Mesothelial cell of epicardium (in vitro differentiated cells): ENCODE measurements at regions not wholly inside any gene's neighbourhood (a gene's known extent, or its start where the extent isn't known, plus 50 kb on each side); places are given as distances from the start of the nearest gene placed in this dataset.

Experiments used
- DNase-seq, 2 experiments: peaks; one replicate each; pipeline ENCODE4 v3.0.0; 2021; ENCODE audit warnings: low spot score in 2 of 2; ENCODE audit not compliant: unreplicated experiment in 2 of 2
- H3K27ac Mint-ChIP-seq: 2 replicates; pipeline ENCODE4 v1.8.0; 2021; ENCODE audit warnings: mixed read lengths
- H3K27me3 Mint-ChIP-seq: 2 replicates; pipeline ENCODE4 v1.8.0; 2021; ENCODE audit warnings: low read depth, mixed read lengths
- H3K36me3 Mint-ChIP-seq: 2 replicates; pipeline ENCODE4 v1.8.0; 2021; ENCODE audit warnings: mixed read lengths
- H3K4me1 Mint-ChIP-seq: 2 replicates; pipeline ENCODE4 v1.8.0; 2021; ENCODE audit warnings: mixed read lengths
- H3K4me3 Mint-ChIP-seq: 2 replicates; pipeline ENCODE4 v1.8.0; 2021; ENCODE audit warnings: mild to moderate bottlenecking, moderate library complexity, mixed read lengths
- H3K9me3 Mint-ChIP-seq: 2 replicates; pipeline ENCODE4 v1.8.0; 2021; ENCODE audit warnings: mixed read lengths
- TF ChIP-seq, protein P1 (sequence below): fragments of 200-600 bp; sonication (generic); IDR thresholded peaks from one replicate; pipeline ENCODE4 v1.5.0; 2021; ENCODE audit warnings: antibody characterized with exemption; ENCODE audit not compliant: unreplicated experiment

DNA sequence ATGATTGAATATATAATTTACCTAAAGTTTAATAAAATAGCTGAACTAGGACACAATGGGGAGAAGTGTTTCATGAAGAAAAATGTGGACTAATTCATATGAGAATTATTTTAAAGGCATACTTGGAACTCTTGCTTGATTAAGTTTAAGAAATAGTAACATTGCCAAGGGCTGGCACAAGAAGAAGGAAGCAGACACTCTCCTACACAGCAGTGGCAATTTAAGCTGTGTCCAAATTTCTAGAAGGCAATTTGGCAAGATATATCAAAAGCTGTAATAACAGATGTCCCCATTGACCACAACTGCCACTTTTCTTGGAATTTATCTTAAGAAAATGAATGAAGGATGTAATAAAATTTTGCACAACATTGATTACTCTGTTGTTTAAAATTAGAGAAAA lies 209.5 kb upstream of the S100G start:
- Mint-ChIP-seq H3K4me1 (peaks cover 4% of the 10 kb centered on the region), H3K36me3 (no peaks in the 10 kb centered on the region), H3K4me3 (no peak overlapping the region), H3K9me3 (peaks cover 7% of the 10 kb centered on the region), H3K27ac (no peak overlapping the region), H3K27me3 (no peaks in the 10 kb centered on the region)
- no peak for DNase-seq
- TF ChIP-seq, protein P1, sequence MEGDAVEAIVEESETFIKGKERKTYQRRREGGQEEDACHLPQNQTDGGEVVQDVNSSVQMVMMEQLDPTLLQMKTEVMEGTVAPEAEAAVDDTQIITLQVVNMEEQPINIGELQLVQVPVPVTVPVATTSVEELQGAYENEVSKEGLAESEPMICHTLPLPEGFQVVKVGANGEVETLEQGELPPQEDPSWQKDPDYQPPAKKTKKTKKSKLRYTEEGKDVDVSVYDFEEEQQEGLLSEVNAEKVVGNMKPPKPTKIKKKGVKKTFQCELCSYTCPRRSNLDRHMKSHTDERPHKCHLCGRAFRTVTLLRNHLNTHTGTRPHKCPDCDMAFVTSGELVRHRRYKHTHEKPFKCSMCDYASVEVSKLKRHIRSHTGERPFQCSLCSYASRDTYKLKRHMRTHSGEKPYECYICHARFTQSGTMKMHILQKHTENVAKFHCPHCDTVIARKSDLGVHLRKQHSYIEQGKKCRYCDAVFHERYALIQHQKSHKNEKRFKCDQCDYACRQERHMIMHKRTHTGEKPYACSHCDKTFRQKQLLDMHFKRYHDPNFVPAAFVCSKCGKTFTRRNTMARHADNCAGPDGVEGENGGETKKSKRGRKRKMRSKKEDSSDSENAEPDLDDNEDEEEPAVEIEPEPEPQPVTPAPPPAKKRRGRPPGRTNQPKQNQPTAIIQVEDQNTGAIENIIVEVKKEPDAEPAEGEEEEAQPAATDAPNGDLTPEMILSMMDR: no peak

- DNase-seq: no peak
- Mint-ChIP-seq H3K27ac (no peak overlapping the region), H3K4me3 (no peak overlapping the region), H3K27me3 (no peaks in the 10 kb centered on the region), H3K36me3 (no peaks in the 10 kb centered on the region), H3K9me3 (peaks cover 7% of the 10 kb centered on the region), H3K4me1 (peaks cover 19% of the 10 kb centered on the region)
- TF ChIP-seq, protein P1: no peak
Measured at GRCh38 chrX:16444353-16444752, 205.6 kb upstream of the S100G start.

DNA sequence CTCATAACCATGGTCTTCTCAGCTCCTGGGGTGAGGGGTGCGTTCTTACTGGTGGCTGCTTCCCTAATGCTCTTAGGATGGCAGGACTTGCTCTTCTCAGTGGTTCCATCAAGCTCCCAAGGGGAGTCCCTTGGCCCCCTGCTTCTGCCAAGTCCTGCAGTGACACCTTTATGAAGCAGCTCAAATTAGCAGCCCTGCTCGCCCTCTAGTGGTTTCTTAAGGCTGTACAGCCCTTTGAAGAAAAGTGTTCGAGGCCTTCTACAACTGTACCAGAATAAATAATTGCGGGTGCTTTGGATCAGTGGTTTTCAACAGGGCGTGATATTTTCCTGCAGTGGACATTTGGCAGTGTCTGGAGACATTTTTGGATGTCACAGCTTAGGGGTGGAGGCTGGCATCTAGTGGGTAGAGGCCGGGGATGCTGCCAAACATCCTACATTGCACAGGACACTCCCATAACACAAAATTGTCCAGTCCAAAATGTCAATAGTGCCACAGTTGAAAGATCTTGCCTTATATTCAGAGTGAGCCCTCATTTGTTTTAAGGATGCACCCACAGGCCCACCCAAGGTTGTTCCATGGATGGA lies 204.7 kb upstream of the S100G start:
- Mint-ChIP-seq H3K4me3 (no peak overlapping the region), H3K4me1 (peaks cover 19% of the 10 kb centered on the region), H3K9me3 (peaks cover 7% of the 10 kb centered on the region), H3K36me3 (no peaks in the 10 kb centered on the region), H3K27me3 (no peaks in the 10 kb centered on the region), H3K27ac (peak overlapping the region; percentile 66)
- TF ChIP-seq, protein P1: peak; percentile 76
- no peak for DNase-seq

DNA sequence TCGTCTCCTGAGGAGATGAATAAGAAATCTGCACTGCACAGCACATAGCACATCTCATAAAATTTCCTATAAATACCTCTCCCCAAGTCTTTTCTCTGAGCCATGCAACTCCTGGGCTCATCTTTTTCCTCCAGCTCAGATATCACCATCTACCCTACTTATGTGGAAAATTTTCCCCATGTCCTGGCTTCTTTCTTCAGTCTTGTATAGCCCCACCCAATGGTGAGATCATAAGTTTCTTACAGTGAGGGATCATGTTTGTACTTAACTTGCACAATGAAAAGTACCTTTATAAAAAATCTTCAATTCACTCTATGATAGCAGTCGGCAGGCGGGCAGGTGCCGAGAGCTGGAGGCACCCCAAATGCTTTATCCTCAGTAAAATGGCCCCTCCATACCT lies 198.6 kb upstream of the S100G start:
- peaks cover 14% of the 10 kb centered on the region for H3K4me1 Mint-ChIP-seq
- no peaks in the 10 kb centered on the region for H3K27me3 Mint-ChIP-seq
- DNase-seq: no peak
- TF ChIP-seq, protein P1: no peak
- H3K4me3 Mint-ChIP-seq: no peak overlapping the region
- no peaks in the 10 kb centered on the region for H3K36me3 Mint-ChIP-seq
- no peak overlapping the region for H3K27ac Mint-ChIP-seq
- no peaks in the 10 kb centered on the region for H3K9me3 Mint-ChIP-seq

DNA sequence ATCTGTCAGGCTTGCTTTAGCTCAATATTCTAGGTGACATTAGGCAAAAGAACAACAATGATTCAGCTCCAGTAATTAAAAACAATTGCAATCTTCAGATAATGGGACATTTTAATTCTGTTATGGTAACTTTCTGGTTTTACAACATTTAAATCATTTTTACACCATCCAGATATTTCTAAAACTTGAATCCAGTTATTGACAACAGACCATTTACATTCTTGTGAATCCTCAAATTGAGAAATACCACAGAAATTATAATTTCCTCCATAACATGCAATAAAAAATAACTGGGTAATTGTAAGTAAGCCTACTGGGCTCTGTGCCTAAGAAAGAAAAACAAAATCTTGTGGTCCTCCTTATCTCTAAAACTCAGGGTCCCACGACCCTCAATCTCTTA lies 195.0 kb upstream of the S100G start:
- TF ChIP-seq, protein P1: no peak
- Mint-ChIP-seq H3K9me3 (no peaks in the 10 kb centered on the region), H3K27ac (no peak overlapping the region), H3K36me3 (no peaks in the 10 kb centered on the region), H3K4me1 (peaks cover 4% of the 10 kb centered on the region), H3K27me3 (no peaks in the 10 kb centered on the region), H3K4me3 (no peak overlapping the region)
- no peak for DNase-seq

DNA sequence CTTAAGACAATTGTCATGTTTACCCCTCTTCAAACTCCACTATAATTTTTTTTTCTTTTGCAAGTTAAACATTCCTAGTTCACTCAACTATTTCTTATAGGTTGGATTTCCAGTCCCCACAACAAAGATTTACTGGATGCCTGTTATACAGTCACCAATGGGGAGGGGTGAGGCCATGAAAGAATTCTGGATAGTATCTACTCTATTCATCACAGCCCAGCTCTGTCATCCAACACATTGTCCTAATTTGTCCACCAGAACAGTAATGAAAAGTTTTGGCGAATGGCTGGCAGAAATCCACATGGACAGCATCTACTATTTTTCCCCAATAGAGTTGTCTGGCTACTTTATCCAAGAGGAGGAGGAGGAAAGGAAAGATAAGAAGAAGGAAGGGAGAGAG lies 192.7 kb upstream of the S100G start:
- no peak for DNase-seq
- no peak overlapping the region for H3K4me3 Mint-ChIP-seq
- H3K27me3 Mint-ChIP-seq: no peaks in the 10 kb centered on the region
- H3K36me3 Mint-ChIP-seq: no peaks in the 10 kb centered on the region
- no peak overlapping the region for H3K27ac Mint-ChIP-seq
- H3K4me1 Mint-ChIP-seq: peaks cover 4% of the 10 kb centered on the region
- H3K9me3 Mint-ChIP-seq: no peaks in the 10 kb centered on the region
- TF ChIP-seq, protein P1: no peak
